ENCODE measurements at regions not wholly inside any gene's neighbourhood (a gene's known extent, or its start where the extent isn't known, plus 50 kb on each side); places are given as distances from the start of the nearest gene placed in this dataset.
"Not testable (repeated sequence)": the region's sequence is repeated elsewhere in the genome, so short reads cannot be mapped to it uniquely, and the experiment has no call there.

DNA sequence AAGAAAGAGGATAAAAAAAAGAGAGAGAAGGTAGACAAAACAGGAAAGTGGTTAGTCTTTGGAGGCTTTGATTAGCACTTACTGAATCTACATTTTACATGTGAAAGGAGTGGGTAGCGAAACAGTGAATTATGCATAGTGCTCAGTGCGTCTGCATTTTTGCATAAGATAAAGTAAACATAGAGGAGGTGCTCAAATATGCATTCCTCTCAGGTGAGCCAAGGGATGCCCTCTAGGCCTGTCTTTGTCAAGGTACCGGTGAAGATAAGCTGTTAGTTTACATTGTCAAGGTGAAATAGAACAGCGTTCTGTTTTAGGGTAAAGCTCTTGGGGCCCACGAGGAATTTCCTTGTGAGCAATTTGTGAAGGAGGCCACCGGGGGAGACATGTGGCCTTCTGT, 260.6 kb downstream of the TRIML1 start:
- TF ChIP-seq CTCF (IDR thresholded peaks at IDR 0.05) = no peak
- Mint-ChIP-seq H3K27me3 (ENCODE audit: unreplicated experiment) (no peaks in the 10 kb centered on the region), H3K4me1 (ENCODE audit: unreplicated experiment) (peaks cover 14% of the 10 kb centered on the region), H3K9me3 (ENCODE audit: unreplicated experiment) (no peaks in the 10 kb centered on the region), H3K36me3 (ENCODE audit: unreplicated experiment) (no peaks in the 10 kb centered on the region), H3K27ac (ENCODE audit: unreplicated experiment) (no peak overlapping the region), H3K4me3 (ENCODE audit: unreplicated experiment) (no peak overlapping the region)
- no peak for DNase-seq (ENCODE audit: extremely low spot score, unreplicated experiment)

- Mint-ChIP-seq H3K4me1 (ENCODE audit: unreplicated experiment) (peaks cover 16% of the 10 kb centered on the region), H3K9me3 (ENCODE audit: unreplicated experiment) (no peaks in the 10 kb centered on the region), H3K27ac (ENCODE audit: unreplicated experiment) (no peak overlapping the region), H3K27me3 (ENCODE audit: unreplicated experiment) (no peaks in the 10 kb centered on the region), H3K4me3 (ENCODE audit: unreplicated experiment) (no peak overlapping the region), H3K36me3 (ENCODE audit: unreplicated experiment) (no peaks in the 10 kb centered on the region)
- TF ChIP-seq CTCF (IDR thresholded peaks at IDR 0.05) = no peak
- DNase-seq (ENCODE audit: extremely low spot score, unreplicated experiment) = no peak
Measured at GRCh38 chr4:188400451-188400850, 261.2 kb downstream of the TRIML1 start.

GRCh38 chr4:188403272-188403671, 264.0 kb downstream of the TRIML1 start:
- Mint-ChIP-seq H3K36me3 (ENCODE audit: unreplicated experiment) (no peaks in the 10 kb centered on the region), H3K9me3 (ENCODE audit: unreplicated experiment) (no peaks in the 10 kb centered on the region), H3K27ac (ENCODE audit: unreplicated experiment) (no peak overlapping the region)

GRCh38 chr4:188405071-188405835, 266.0 kb downstream of the TRIML1 start:
- not testable (repeated sequence) for H3K27ac Mint-ChIP-seq (ENCODE audit: unreplicated experiment); H3K9me3 Mint-ChIP-seq (ENCODE audit: unreplicated experiment)

More at GRCh38 chr4:188403272-188403671, 264.0 kb downstream of the TRIML1 start:
- no peaks in the 10 kb centered on the region for H3K27me3 Mint-ChIP-seq (ENCODE audit: unreplicated experiment)
- H3K4me1 Mint-ChIP-seq (ENCODE audit: unreplicated experiment) = peaks cover 24% of the 10 kb centered on the region
- DNase-seq (ENCODE audit: extremely low spot score, unreplicated experiment) = no peak
- H3K4me3 Mint-ChIP-seq (ENCODE audit: unreplicated experiment) = no peak overlapping the region
- peak; percentile 9 for TF ChIP-seq CTCF (IDR thresholded peaks at IDR 0.05)

GRCh38 chr4:188408244-188409030, 269.2 kb downstream of the TRIML1 start:
- Mint-ChIP-seq H3K27me3 (ENCODE audit: unreplicated experiment) (no peaks in the 10 kb centered on the region), H3K4me3 (ENCODE audit: unreplicated experiment) (no peak overlapping the region), H3K9me3 (ENCODE audit: unreplicated experiment) (no peaks in the 10 kb centered on the region), H3K36me3 (ENCODE audit: unreplicated experiment) (no peaks in the 10 kb centered on the region), H3K4me1 (ENCODE audit: unreplicated experiment) (peaks cover 31% of the 10 kb centered on the region), H3K27ac (ENCODE audit: unreplicated experiment) (peak overlapping the region; percentile 80)
- no peak for TF ChIP-seq CTCF (IDR thresholded peaks at IDR 0.05)
- DNase-seq (ENCODE audit: extremely low spot score, unreplicated experiment) = no peak

More at GRCh38 chr4:188405071-188405835, 266.0 kb downstream of the TRIML1 start:
- not testable (repeated sequence) for DNase-seq (ENCODE audit: extremely low spot score, unreplicated experiment); H3K27me3 Mint-ChIP-seq (ENCODE audit: unreplicated experiment); H3K4me3 Mint-ChIP-seq (ENCODE audit: unreplicated experiment); H3K36me3 Mint-ChIP-seq (ENCODE audit: unreplicated experiment)
- peaks cover 35% of the 10 kb centered on the region for H3K4me1 Mint-ChIP-seq (ENCODE audit: unreplicated experiment)

Data from osteocyte (in vitro differentiated cells).